SK-N-SH treated with all-trans-retinoic acid at 6 μM for 48 hours (cell line): ENCODE measurements at regions not wholly inside any gene's neighbourhood (a gene's known extent, or its start where the extent isn't known, plus 50 kb on each side); places are given as distances from the start of the nearest gene placed in this dataset.

Experiments used
- ATAC-seq: fragments of 200-7000 bp; cut with Tn5 transposase; 3 replicates; pipeline ENCODE4 v1.9.1; 2020; ENCODE audit warnings: mild to moderate bottlenecking, moderate library complexity
- BACH2 ChIP-seq: fragments of 250-450 bp; sonication (Bioruptor Pico); IDR thresholded peaks from 2 replicates; pipeline ENCODE4 v1.9.0; 2021; ENCODE audit warnings: mild to moderate bottlenecking, borderline replicate concordance
- CSDC2 ChIP-seq: fragments of 250-450 bp; sonication (Bioruptor Pico); IDR thresholded peaks from 2 replicates; pipeline ENCODE4 v1.5.0; 2020; ENCODE audit warnings: mild to moderate bottlenecking, moderate library complexity
- ESRRG ChIP-seq: fragments of 250-450 bp; sonication (Bioruptor Pico); IDR thresholded peaks from 2 replicates; pipeline ENCODE4 v1.6.1; 2021; ENCODE audit warnings: mild to moderate bottlenecking
- GLIS3 ChIP-seq: fragments of 250-450 bp; sonication (Bioruptor Pico); IDR thresholded peaks from 2 replicates; pipeline ENCODE4 v1.5.0; 2020; ENCODE audit warnings: mild to moderate bottlenecking, moderate library complexity
- ISL1 ChIP-seq: fragments of 250-450 bp; sonication (Bioruptor Pico); IDR thresholded peaks from 2 replicates; pipeline ENCODE4 v2.1.2; 2022; ENCODE audit warnings: mild to moderate bottlenecking, moderate library complexity
- OSR1 ChIP-seq: fragments of 250-450 bp; sonication (Bioruptor Pico); IDR thresholded peaks from 2 replicates; pipeline ENCODE4 v1.8.0; 2022; ENCODE audit warnings: moderate library complexity, mild to moderate bottlenecking, inconsistent platforms
- PPARA ChIP-seq: fragments of 250-450 bp; sonication (Bioruptor Pico); IDR thresholded peaks from 2 replicates; pipeline ENCODE4 v1.5.0; 2020; ENCODE audit warnings: mild to moderate bottlenecking, borderline replicate concordance
- RARB ChIP-seq: fragments of 250-450 bp; sonication (Bioruptor Pico); IDR thresholded peaks from 2 replicates; pipeline ENCODE4 v1.8.0; 2021; ENCODE audit warnings: mild to moderate bottlenecking, moderate library complexity
- SNAI2 ChIP-seq: fragments of 250-450 bp; sonication (Bioruptor Pico); IDR thresholded peaks from 2 replicates; pipeline ENCODE4 v1.5.0; 2020; ENCODE audit warnings: mild to moderate bottlenecking, moderate library complexity
- TCF4 ChIP-seq: fragments of 250-450 bp; sonication (Bioruptor Pico); IDR thresholded peaks from 2 replicates; pipeline ENCODE4 v1.8.0; 2021; ENCODE audit warnings: mild to moderate bottlenecking, moderate library complexity, borderline replicate concordance
- TOX ChIP-seq: fragments of 250-450 bp; sonication (Bioruptor Pico); IDR thresholded peaks from 2 replicates; pipeline ENCODE4 v1.8.0; 2021; ENCODE audit warnings: mild to moderate bottlenecking, moderate library complexity, borderline replicate concordance
- ZC3H10 ChIP-seq: fragments of 250-450 bp; sonication (Bioruptor Pico); IDR thresholded peaks from 2 replicates; pipeline ENCODE4 v1.5.1; 2021; ENCODE audit warnings: mild to moderate bottlenecking, moderate library complexity
- ZFP3 ChIP-seq: fragments of 250-450 bp; sonication (Bioruptor Pico); IDR thresholded peaks from 2 replicates; pipeline ENCODE4 v1.5.0; 2020; ENCODE audit warnings: mild to moderate bottlenecking, moderate library complexity
- ZFP30 ChIP-seq: fragments of 450-650 bp; formaldehyde crosslinking; IDR thresholded peaks from 2 replicates; pipeline ENCODE4 v1.5.0; 2022; ENCODE audit warnings: mild to moderate bottlenecking, moderate library complexity
- ZNF565 ChIP-seq: fragments of 450-650 bp; formaldehyde crosslinking; conservative IDR thresholded peaks from 2 replicates; pipeline ENCODE4 v1.5.0; 2020; ENCODE audit warnings: low read depth, mild to moderate bottlenecking, moderate library complexity
- ZNF70 ChIP-seq: fragments of 450-650 bp; formaldehyde crosslinking; IDR thresholded peaks from 2 replicates; pipeline ENCODE4 v1.5.0; 2020; ENCODE audit warnings: mild to moderate bottlenecking, moderate library complexity
- ZNF8 ChIP-seq: fragments of 450-650 bp; formaldehyde crosslinking; IDR thresholded peaks from 2 replicates; pipeline ENCODE4 v1.5.0; 2020; ENCODE audit warnings: mild to moderate bottlenecking, moderate library complexity
- TF ChIP-seq, protein P1 (sequence below): fragments of 250-450 bp; sonication (Bioruptor Pico); IDR thresholded peaks from 2 replicates; pipeline ENCODE4 v1.8.0; 2021; ENCODE audit warnings: low read depth, mild to moderate bottlenecking, moderate library complexity, borderline replicate concordance
- TF ChIP-seq, protein P2 (sequence below): fragments of 250-450 bp; sonication (Bioruptor Pico); IDR thresholded peaks from 2 replicates; pipeline ENCODE4 v1.8.0; 2020; ENCODE audit warnings: mild to moderate bottlenecking, moderate library complexity, borderline replicate concordance
- TF ChIP-seq, protein P3 (sequence below): fragments of 250-450 bp; sonication (Bioruptor Pico); IDR thresholded peaks from 2 replicates; pipeline ENCODE4 v1.5.0; 2020; ENCODE audit warnings: mild to moderate bottlenecking, moderate library complexity
- TF ChIP-seq, protein P4 (sequence below): fragments of 250-450 bp; sonication (Bioruptor Pico); IDR thresholded peaks from 2 replicates; pipeline ENCODE4 v1.5.1; 2021; ENCODE audit warnings: mild to moderate bottlenecking, moderate library complexity

DNA sequence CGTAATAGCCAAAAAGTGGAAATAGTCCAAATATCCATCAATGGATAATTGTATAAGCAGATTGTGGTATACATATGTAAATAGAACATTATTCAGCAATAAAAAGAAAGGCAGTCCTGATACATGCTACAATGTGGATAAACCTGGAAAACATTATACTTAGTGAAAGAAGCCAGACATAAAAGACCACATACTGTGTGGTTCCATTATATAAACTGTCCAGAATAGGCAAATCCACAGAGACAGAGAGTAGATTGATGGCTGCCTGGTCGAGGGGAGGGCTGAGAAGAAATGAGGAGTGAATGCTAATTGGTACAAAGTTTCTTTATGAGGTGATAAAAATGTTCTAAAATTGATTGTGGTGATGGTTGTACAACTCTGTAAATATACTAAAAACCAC lies 397.4 kb upstream of the RPS6KA3 start:
- ATAC-seq, result no peak
- TF ChIP-seq SNAI2 (CRISPR knock-in tag) (no peak), ZNF8 (CRISPR knock-in tag) (no peak), ZFP30 (no peak), PPARA (CRISPR knock-in tag) (no peak), ZC3H10 (CRISPR knock-in tag) (no peak), ZNF70 (CRISPR knock-in tag) (no peak), ISL1 (no peak)
- TF ChIP-seq, protein P1, sequence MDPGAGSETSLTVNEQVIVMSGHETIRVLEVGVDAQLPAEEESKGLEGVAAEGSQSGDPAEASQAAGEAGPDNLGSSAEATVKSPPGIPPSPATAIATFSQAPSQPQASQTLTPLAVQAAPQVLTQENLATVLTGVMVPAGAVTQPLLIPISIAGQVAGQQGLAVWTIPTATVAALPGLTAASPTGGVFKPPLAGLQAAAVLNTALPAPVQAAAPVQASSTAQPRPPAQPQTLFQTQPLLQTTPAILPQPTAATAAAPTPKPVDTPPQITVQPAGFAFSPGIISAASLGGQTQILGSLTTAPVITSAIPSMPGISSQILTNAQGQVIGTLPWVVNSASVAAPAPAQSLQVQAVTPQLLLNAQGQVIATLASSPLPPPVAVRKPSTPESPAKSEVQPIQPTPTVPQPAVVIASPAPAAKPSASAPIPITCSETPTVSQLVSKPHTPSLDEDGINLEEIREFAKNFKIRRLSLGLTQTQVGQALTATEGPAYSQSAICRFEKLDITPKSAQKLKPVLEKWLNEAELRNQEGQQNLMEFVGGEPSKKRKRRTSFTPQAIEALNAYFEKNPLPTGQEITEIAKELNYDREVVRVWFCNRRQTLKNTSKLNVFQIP, result no peak
- TF ChIP-seq, protein P2, sequence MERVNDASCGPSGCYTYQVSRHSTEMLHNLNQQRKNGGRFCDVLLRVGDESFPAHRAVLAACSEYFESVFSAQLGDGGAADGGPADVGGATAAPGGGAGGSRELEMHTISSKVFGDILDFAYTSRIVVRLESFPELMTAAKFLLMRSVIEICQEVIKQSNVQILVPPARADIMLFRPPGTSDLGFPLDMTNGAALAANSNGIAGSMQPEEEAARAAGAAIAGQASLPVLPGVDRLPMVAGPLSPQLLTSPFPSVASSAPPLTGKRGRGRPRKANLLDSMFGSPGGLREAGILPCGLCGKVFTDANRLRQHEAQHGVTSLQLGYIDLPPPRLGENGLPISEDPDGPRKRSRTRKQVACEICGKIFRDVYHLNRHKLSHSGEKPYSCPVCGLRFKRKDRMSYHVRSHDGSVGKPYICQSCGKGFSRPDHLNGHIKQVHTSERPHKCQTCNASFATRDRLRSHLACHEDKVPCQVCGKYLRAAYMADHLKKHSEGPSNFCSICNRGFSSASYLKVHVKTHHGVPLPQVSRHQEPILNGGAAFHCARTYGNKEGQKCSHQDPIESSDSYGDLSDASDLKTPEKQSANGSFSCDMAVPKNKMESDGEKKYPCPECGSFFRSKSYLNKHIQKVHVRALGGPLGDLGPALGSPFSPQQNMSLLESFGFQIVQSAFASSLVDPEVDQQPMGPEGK (CRISPR knock-in tag), result no peak

DNA sequence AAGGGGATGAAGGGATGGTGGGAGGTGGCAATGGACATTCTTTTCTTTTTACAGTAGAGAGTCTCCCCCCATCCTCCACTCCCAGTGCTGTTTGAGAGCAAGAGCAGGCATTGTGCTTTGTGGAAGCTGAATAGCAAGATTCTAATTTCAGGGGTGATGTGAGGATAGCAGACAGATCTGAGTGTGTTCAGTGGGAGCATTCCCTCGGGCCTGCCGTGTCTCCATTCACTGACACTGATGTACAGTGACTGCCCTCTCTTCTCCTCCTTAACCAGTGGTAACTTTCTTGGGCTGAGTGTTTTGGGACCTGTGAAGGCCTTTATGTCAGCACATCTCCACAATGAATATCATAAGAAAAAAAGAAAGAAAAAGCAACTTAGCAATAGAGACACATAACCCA lies 396.6 kb upstream of the RPS6KA3 start:
- TF ChIP-seq TOX (CRISPR knock-in tag) (no peak), ZNF70 (CRISPR knock-in tag) (no peak), ZFP30 (no peak), SNAI2 (CRISPR knock-in tag) (no peak), ZNF565 (CRISPR knock-in tag) (no peak), ZC3H10 (CRISPR knock-in tag) (no peak), CSDC2 (CRISPR knock-in tag) (no peak), OSR1 (no peak), RARB (CRISPR knock-in tag) (no peak), ZFP3 (CRISPR knock-in tag) (no peak), ZNF8 (CRISPR knock-in tag) (no peak), BACH2 (no peak), GLIS3 (no peak), TCF4 (CRISPR knock-in tag) (no peak), ESRRG (no peak)
- TF ChIP-seq, protein P3, sequence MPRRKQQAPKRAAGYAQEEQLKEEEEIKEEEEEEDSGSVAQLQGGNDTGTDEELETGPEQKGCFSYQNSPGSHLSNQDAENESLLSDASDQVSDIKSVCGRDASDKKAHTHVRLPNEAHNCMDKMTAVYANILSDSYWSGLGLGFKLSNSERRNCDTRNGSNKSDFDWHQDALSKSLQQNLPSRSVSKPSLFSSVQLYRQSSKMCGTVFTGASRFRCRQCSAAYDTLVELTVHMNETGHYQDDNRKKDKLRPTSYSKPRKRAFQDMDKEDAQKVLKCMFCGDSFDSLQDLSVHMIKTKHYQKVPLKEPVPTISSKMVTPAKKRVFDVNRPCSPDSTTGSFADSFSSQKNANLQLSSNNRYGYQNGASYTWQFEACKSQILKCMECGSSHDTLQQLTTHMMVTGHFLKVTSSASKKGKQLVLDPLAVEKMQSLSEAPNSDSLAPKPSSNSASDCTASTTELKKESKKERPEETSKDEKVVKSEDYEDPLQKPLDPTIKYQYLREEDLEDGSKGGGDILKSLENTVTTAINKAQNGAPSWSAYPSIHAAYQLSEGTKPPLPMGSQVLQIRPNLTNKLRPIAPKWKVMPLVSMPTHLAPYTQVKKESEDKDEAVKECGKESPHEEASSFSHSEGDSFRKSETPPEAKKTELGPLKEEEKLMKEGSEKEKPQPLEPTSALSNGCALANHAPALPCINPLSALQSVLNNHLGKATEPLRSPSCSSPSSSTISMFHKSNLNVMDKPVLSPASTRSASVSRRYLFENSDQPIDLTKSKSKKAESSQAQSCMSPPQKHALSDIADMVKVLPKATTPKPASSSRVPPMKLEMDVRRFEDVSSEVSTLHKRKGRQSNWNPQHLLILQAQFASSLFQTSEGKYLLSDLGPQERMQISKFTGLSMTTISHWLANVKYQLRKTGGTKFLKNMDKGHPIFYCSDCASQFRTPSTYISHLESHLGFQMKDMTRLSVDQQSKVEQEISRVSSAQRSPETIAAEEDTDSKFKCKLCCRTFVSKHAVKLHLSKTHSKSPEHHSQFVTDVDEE (CRISPR knock-in tag), result no peak
- TF ChIP-seq, protein P4, sequence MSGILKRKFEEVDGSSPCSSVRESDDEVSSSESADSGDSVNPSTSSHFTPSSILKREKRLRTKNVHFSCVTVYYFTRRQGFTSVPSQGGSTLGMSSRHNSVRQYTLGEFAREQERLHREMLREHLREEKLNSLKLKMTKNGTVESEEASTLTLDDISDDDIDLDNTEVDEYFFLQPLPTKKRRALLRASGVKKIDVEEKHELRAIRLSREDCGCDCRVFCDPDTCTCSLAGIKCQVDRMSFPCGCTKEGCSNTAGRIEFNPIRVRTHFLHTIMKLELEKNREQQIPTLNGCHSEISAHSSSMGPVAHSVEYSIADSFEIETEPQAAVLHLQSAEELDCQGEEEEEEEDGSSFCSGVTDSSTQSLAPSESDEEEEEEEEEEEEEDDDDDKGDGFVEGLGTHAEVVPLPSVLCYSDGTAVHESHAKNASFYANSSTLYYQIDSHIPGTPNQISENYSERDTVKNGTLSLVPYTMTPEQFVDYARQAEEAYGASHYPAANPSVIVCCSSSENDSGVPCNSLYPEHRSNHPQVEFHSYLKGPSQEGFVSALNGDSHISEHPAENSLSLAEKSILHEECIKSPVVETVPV, result no peak
- TF ChIP-seq, protein P2 (CRISPR knock-in tag), result no peak
- TF ChIP-seq, protein P1, result no peak
- no peak for ATAC-seq
